NCI-H2029 (cell line): ENCODE measurements at regions not wholly inside any gene's neighbourhood (a gene's known extent, or its start where the extent isn't known, plus 50 kb on each side); places are given as distances from the start of the nearest gene placed in this dataset.
"Not testable (repeated sequence)": the region's sequence is repeated elsewhere in the genome, so short reads cannot be mapped to it uniquely, and the experiment has no call there.

Source experiments
- DNase-seq: peaks from one replicate; lab custom pipeline; 2025; lab: John Stamatoyannopoulos, UW

DNA sequence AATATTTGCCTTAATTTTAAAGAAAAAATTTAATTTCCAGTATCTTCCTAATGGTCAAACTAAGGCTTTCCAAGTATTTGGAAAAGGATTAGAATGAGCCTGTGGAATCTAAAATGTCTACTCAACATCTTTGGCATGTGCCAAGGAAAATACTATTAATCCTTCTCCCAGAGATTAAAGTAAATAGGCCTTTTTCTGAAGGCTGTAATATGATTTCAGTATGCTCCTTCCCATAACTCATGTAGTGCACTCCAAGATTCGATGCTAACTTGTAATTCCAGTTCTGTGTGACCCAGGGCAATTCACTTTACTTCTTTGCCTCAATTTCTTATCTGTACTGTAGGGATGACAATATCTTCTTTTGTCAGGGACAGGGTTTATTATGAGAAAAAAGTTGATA, 196.9 kb downstream of the ZIC5 start:
- DNase-seq, result no peak

DNA sequence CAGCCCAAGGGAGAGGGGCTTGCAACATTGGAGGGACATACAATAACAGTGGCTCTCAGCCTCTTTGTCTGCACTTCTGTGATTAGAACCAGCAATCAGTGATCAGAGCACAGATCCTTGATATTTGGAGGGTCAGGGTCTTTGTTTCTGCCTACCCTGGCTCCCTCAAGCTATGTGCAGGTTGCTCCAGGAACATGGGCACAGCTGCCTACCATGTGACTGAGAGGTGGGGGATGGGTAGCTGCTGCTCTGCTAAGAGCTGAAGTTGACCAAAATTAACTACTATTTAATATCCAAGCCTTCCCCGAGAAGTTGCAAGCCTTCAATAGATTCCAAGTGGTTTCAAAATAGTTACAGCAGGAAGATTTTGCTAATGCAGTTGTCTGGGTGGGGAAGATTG, 202.6 kb downstream of the ZIC5 start:
- DNase-seq, result no peak

DNA sequence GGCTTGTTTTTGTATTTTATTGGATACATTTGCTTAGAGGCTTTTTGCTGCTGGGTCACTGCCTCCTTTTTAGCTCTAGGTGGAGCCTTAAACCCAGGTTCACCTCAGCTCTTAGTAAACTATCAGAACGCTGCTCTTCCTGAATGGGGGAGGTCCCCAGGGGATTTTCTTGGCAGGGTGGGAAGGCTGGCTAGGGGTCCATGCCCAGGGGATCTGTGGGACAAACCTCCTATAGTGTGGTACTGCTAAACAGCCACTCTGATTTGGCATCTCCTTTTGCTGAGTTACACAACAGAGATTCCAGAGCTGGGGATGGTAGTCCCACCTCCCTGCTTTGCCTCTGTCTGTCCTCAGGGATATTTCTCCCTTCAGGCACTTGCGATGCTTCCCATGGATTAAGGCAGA, 204.9 kb downstream of the ZIC5 start:
- DNase-seq, result no peak

DNA sequence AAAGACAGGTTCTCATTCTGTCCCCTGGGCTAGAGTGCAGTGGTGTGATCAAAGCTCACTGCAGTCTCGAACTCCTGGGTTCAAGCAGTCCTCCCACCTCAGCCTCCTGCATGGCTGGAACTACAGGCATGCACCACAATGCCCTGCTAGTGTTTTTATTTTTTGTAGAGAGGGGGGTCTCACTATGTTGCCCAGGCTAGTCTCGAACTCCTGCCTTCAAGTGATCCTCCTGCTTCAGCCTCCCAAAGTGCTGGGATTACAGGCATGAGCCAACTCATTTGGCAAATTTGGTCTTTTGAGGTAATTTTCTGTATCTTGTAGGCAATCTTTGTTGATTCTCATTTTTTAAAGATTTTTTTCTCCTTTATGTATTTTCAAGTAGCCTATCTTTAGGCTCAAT, 205.7 kb downstream of the ZIC5 start:
- DNase-seq, result no peak

DNA sequence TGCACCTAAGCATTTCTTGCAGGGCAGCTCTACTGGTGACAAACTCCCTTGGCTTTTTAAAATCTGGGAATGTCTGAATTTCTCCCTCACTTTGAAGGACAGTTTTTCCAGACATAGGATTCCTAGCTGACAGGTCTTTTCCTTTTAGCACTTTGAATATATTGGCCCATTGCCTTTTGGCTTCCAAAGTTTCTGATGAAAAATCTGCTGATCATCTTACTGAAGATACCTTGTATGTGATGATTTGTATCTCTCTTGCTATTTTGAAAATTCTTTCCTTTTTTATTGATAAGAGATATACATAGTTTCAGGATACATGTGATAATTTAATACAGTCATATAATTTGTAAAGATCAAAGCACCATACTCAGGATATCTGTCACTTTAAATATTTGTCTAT, 211.1 kb downstream of the ZIC5 start:
- DNase-seq, result no peak

DNA sequence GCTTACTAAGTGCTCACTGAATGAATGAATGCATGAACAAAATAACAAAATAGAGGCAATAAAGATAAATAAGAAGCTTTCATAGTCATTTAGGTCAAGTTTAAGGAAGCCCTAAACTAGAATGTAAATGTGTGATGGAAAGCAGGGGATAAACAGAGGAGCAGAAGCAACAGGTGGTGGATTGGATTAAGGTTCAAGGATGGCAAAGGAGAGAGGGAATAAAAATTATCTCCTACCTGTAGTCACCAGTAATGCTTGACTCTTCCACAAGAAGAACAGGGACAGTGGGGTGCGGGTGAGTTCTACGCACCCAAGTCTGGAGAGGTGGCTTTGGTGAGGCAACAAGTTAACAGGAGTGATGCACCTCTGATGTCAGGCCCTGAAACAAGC, 212.4 kb downstream of the ZIC5 start:
- DNase-seq, result no peak

DNA sequence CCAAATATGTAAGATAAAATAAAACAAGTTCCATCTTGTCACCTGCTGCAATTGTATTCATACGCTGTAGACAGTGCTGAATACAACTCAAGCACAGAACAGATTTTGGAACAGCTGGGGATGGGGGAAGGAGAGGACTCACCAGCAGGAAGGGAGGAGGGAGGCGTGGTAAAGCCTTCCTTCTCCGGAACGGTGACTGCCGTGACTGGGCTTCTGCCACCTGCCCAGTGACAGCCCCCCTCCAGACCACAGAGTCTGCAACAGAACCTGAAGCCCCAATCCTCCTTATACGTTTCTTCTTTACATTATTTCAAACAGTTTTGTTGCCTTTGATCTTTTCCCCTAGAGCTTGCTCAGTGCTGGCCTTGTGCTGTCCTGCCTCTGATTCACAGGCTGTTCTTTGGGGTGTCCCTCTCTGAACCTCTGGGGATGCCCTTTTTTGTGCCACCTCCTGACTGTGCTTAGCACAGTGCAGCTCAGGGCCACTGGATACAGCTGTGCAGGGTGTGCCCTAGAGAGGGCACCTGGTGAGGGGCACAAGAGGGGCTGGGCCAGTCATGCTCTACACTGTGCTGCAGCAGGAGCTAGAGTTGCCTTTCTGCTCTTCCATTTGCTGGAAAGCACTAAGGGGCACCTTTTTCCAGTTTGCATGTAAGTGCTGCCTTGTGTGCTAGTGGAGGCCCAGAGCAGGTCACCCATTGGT, 213.0 kb downstream of the ZIC5 start:
- no peak for DNase-seq

DNA sequence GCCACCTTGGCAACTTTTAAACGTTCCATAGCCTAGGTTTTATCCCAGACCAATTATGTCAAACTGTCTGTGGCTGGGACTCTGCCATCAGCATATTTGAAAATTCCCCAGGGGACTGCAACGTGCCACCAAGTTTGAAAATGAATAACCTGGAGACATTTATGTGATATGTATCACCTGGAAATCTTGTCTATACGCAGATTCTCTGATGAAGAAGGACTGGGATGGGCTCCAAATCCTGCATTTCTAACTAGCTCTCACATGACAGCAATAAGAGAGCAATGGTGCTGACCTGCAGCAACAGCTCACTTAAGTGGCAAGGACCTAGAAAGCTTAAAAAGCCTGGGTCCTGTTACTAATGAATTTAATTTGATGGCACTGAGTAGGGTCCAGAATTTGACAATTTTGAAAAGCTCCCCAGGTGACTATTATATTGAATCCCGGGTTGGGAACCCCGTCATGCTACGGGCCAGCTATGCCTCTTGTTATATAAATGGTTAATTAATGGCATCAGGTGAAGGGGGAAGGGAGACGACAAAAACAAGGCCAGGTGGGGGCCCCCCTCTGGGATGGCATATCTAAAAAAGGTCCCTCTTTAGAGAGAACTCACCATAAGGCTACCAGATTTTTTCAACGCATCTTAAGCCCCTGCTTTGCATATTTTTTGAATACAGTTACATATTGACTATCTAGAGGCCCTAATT, 213.7 kb downstream of the ZIC5 start:
- DNase-seq, result no peak

DNA sequence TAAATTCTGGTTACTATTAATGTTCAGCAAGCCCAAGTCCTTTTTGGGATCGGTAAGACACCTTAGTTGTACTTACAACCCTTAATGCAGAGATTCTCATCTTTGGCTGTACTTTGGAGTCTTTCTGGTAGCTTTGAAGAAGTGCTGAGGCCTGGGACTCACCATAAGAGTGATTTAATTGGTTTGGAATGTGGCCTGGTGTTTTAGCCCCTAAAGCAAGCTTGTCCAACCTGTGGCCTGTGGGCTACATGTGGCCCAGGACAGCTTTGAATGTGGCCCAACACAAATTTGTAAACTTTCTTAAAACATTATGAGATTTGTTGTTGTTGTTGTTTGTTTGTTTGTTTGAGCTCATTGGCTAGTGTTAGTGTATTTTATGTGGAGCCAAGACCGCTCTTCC, 215.3 kb downstream of the ZIC5 start:
- DNase-seq, result no peak

DNA sequence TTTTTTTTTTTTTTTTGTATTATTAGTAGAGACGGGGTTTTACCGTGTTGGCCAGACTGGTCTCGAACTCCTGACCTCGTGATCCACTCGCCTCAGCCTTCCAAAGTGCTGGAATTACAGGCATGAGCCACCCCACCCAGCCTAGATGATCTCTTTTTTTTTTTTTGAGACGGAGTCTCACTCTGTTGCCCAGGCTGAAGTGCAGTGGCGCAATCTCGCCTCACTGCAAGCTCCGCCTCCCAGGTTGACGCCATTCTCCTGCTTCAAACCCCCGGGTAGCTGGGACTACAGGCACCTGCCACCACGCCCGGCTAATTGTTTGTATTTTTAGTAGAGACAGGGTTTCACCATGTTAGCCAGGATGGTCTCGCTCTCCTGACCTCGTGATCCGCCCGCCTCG, 216.8 kb downstream of the ZIC5 start:
- not testable (repeated sequence) for DNase-seq

DNA sequence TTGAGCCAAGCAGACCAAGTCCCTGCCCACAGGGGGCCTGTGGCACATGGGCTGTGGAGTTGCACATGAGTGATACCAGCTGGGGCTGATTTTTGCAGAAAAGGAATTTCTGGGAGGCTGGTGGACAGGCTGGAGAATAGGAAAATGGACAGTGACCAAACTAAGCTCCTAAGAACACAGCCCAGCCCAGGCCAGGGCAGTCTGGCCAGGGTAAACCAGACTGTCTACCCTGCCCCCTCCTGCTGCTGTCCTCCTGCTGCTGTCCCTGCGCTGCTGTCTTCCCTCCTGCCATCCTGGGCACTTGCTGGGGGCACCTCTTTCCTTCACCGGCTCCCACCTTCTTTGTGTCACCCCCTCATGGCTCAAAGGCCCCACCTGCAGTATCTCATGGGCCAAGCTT, 219.2 kb downstream of the ZIC5 start:
- no peak for DNase-seq

DNA sequence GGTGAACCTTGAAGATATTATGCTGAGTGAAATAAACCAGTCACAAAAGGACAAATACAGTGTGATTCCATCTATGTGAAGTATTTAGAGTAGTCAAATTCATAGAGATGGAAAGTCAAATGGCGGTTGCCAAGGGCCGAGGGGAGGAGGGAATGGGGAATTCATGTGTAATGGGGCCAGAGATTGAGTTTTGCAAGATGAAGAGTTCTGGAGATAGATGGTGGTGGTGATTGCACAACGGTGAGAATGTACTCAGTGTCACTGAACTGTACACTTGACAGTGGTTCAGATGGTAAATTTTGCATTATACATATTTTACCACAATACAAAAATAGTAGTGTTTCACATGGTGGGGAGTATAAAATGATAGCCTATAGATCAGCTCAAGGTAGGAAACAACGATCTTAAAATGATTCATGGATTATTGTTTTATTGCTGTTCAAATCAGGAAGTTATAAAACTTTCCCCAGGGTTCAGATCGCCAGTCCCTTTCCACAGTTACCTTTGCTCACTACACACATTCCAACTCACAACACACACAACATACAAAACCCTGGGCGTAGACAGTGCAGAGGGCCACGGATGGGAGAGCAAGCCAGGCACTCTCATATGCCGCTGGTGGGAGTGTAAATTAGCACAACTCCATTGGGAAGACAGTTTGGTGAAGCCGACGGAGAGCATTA, 219.9 kb downstream of the ZIC5 start:
- no peak for DNase-seq

DNA sequence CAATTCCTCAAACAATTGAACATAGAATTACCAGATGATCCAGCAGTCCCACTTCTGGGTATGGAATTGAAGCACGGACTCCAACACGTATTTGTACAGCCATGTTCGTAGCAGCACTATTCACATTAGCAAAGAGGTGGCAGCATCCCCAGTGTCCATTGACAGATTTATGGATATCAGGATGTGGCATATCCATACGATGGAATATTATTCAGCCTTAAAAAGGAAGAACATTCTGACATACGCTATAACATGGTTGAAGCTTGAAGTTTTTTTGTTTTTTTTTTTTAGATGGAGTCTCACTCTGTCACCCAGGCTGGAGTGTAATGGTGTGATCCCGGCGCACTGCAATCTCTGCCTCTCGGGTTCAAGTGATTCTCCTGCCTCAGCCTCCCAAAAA, 220.6 kb downstream of the ZIC5 start:
- no peak for DNase-seq

DNA sequence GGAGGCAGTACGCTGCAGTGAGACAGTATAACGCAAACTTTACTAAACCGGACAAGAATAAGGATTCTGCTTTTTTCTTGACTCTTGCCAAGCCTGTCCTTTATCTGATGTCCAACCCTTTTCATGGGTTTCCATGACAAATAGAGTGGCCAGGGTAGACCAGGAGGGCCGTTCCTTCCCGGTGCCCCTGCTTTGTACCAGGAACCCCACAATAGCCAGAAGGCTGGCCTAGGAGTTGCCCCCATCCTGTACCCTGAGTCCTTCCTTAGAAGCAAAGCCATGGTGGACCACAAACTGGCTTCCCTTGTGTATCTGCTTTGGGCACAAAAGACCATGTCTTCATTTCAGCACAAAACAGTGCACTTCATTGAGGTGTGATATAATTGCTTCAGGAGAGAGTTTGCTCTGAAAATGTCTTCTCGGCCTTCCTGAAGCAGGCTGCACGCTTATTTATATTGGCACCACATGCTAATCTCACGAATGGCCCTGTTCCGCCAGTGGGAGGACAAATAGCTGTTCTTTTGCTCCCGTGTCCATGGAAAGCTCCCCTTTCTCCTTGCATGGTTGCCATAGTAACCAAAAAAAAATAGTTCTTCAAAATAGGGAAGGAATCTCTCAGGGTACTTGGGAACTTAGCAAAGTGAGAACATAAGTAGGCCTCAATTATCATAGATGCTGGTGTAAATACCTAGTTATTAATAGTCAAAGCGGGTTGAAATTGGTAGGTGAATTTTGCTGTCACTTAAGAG, 222.1 kb downstream of the ZIC5 start:
- DNase-seq, result no peak

DNA sequence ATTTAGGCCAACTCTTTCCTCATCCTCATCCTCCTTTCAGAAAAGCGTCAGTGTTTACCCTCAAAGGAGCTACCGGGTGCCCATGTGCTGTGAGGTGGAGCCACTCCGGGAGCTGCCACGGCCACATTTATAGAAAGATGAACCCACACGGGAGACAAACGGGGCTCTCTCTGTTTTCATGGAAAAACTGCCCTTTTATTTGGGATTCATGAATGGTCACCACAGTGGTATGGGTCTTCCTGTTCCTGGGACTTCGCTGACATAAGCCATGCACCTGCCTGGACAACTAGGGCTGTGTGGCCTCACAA, 224.2 kb downstream of the ZIC5 start:
- no peak for DNase-seq

DNA sequence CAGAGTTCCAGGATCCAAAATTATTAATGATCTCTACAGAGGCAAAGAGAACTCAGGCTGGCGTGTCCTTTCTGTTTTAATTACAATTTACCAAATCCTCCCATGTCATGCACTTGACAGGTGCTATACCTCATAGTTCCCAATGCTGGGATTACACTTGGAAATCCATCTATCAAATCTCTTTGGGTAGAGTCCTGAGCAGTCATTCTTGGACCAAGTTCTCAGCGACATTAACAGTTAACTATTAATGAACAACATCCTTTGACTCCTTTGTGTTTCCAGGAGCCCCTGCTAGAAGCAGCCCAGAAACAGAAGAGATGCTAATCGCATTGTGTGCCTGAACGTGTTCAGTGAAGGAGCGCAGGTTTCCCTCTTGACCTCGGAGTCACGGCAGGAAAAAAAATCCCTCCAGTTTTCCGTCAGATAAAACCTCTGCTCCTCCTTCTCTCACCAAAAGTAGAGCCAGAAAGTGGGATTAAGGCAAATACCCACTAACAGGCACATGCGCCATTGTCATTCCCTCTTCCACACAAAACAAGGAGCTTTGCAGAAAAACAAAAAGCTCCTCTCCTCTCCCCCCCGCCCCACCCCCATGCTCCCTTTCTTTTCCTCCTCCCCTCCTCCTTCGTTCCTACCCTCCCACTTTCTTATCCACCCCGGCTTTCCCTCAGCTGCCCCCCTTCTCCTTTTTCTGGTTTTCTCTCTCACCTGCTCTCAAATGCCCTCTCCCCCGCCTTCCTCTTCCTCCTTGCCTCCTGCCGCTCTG, 224.7 kb downstream of the ZIC5 start:
- no peak for DNase-seq

DNA sequence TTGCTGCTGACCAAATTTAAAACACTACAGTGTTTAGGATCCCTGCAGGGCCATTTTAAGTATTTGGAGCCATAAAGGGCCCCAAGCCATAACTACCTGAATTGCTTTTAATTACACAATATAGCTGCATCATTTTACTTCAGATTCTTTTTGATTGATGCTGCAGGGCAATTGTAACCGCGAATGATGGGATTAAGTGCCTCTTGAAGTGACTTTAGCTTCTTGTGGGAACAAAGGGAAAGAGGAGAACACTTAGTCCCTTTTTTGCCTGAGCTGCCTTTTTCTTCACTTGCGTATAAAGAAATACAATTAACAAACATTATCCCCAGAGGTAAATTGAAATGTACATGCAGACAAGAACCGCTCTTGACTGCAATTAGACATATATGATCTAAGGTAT, 228.5 kb downstream of the ZIC5 start:
- no peak for DNase-seq

DNA sequence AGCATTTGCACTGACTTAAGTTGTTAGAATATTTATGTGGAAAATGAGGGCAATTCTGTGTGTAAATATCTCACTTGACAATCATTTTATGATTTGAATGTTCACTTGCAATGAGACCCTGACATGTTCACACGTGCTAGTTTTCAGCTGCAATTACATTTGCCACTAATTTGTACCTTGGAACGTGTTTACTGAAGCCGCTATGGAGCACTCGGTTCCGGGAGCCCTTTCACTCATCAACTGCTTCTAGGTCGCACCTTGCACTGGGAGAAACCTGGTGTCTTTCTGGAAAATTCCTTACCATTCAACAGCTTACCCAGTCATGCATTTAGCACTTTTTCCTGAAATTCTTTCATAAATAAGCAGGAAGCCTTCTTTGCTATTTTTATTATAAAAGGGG, 229.6 kb downstream of the ZIC5 start:
- no peak for DNase-seq

DNA sequence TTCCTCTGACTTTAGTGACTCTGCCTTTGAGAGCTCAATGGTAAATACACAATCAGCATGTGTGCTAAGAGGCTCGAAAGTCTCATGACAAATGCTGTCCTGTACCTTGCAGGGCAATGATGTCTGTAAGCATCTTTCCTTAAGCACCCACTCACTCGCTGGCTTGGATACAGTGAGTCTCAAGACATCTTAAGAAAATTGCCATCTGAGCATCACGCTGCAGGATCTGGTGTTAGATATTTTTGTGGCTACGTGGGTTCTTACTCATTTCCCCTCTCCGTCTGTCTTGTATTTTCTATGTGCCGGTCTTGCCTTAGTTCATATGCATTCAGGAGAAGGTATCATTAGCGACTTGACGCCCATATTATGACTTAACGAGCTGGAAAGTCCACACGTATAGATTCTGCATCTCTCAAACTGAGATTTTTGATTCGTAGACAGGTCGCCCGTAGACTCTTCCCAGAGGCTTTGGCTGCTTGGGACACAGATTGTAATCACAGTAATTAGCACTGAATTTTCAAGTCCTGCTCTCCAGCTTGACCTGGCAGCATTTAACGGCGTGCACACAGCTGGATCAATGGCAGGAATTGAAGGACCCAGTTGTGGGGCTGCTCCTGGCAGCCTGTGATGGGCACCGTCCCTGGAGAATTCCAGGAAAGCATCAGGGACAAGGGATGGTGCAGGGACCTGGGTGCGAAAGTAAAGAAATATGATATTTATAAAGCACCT, 231.2 kb downstream of the ZIC5 start:
- DNase-seq, result no peak

DNA sequence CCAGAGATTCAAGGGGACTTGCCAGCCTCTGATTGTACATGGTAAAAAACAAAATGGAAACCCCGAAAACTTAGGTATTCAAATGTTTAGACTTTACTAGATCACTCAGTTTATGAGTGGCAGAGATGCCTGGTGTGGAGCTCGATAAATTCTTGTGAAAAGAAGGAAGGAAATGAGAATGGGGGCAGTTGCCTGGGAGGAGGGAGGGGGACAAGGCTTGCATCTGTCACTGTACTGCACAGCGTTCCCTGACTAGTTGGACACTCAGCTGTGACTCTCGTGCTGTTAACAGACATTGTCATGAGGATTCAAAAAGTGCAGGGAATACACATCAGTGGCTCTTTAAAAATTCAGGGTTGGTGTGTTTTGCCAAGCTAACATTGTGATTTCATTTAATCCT, 232.9 kb downstream of the ZIC5 start:
- no peak for DNase-seq

DNA sequence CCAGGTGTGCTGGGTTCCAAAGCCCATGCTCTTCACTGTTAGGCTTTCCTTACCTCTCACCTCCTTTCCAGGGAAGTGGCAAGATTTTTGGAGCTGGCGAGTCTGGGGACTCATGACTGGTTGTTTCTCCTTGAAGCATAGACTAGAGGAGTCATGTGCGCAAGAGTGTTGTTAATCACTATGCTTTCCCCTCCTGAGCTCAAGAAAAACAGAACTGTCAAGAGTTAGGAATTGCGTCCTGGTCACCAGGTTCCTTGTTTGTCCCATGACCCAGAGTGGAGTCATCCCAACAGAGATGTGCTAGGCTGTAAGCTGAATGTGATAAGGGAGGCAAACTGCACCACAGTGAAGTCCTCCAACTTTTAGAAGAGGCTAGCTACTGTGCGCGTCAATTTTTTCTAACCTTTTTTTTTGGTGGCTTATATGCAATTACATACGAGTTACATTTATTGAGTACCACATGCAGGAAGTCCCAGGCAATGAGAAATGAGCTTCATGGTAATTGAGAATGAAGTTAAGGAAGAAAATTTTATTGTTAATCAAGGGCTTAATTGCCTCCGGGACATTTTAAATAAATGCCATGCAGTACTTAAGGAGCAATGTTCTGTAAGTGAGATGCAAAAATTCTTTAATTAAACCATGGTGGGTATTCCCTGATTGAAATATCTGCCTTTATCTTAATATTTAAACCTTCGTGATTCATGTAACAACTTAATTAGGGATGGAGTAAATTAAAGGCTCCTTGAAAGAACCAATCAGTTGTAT, 233.9 kb downstream of the ZIC5 start:
- DNase-seq, result no peak
